Psoas muscle (tissue), 7 donors: ENCODE measurements at regions not wholly inside any gene's neighbourhood (a gene's known extent, or its start where the extent isn't known, plus 50 kb on each side); places are given as distances from the start of the nearest gene placed in this dataset.

Experiments
- ATAC-seq, 4 donors: fragments of 200-7000 bp; cut with Tn5 transposase; one replicate each; pipeline ENCODE4 v1.9.1; 2020; ENCODE audit warnings: moderate library complexity in 3 of 4, mild to moderate bottlenecking in 2 of 4
- DNase-seq, 2 donors: peaks; one replicate each; pipeline ENCODE4 v3.0.0-alpha.2; 2020
- H3K27ac ChIP-seq: fragments of 200-600 bp; one replicate; pipeline ENCODE4 v1.8.0; 2022
- H3K27me3 ChIP-seq, 3 donors: fragments of 200-600 bp in 1 of 3; one replicate each; pipeline versions ENCODE4 v1.6.1 to v1.8.0; 2013 to 2022; ENCODE audit warnings: low read length in 2 of 3, mild to moderate bottlenecking in 2 of 3, moderate library complexity in 1 of 3; ENCODE audit not compliant: insufficient read depth in 3 of 3
- H3K36me3 ChIP-seq, 2 donors: fragments of 200-600 bp in 1 of 2; one replicate each; pipeline versions ENCODE4 v1.6.1 to v1.8.0; 2013 to 2022; ENCODE audit warnings: low read depth in 1 of 2, mild to moderate bottlenecking in 1 of 2, moderate library complexity in 1 of 2; ENCODE audit not compliant: insufficient read depth in 1 of 2
- H3K4me1 ChIP-seq: fragments of 200-600 bp; one replicate; pipeline ENCODE4 v1.8.0; 2022
- H3K4me3 ChIP-seq: fragments of 200-600 bp; one replicate; pipeline ENCODE4 v1.8.0; 2022; ENCODE audit warnings: mild to moderate bottlenecking
- H3K9me3 ChIP-seq: fragments of 200-600 bp; one replicate; pipeline ENCODE4 v1.8.0; 2022
- WGBS, 3 donors: extraction: QIAGEN DNeasy Blood & Tissue Kit; methylation state at CpG; one replicate each; pipeline versions ENCODE4 v1.1.6 to v1.1.7; 2013; 5-methylcytosine and 5-hydroxymethylcytosine counted together
- intact Hi-C, 2 donors: fragments of 100-400 bp; cut with DNase I; formaldehyde crosslinking; loops; one replicate each; pipeline versions ENCODE4 v1.11.0 to v1.14.2; 2022
- TF ChIP-seq, protein P1 (sequence below): fragments of 200-600 bp; IDR thresholded peaks from one replicate; pipeline ENCODE4 v1.8.0; 2022; ENCODE audit warnings: antibody characterized with exemption
- donor health status: healthy with polysubstance abuse.
- donor health status: DM: no; HTN: no; CAD: no; lungs with moderate emphysema.
- donor health status: Bipolar disorder and iron deficiency.
- donor health status: healthy.
- donor health status: DM: yes; HTN: yes; CAD: no.
- donor health status: DM: no; HTN: no; CAD: no.
- donor health status: DM: yes; HTN: yes; CAD: no.

DNA sequence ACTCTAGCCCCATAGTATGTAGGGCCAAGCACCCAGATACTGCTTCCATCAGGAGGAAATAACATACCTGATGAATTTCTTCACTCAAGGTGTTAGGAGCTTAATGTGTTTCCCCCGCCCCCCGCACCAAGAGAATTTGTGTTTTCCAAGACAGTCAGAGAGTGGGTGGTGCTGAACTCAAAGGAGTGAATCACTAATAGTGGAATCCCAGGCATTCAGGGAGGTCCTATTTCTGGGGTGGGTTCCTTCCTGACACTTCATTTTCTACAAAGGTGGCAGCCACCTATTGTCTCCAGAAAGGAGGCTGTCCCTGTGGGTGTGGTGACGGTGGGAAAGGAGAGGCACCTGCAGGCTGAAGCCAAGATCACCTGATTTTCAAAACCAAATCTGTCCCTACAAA lies 50.8 kb upstream of the ELF5 start:
- H3K27me3 ChIP-seq = peaks cover 0 to 8% (median 0%) of the 10 kb centered on the region in 3 donors
- TF ChIP-seq, protein P1, sequence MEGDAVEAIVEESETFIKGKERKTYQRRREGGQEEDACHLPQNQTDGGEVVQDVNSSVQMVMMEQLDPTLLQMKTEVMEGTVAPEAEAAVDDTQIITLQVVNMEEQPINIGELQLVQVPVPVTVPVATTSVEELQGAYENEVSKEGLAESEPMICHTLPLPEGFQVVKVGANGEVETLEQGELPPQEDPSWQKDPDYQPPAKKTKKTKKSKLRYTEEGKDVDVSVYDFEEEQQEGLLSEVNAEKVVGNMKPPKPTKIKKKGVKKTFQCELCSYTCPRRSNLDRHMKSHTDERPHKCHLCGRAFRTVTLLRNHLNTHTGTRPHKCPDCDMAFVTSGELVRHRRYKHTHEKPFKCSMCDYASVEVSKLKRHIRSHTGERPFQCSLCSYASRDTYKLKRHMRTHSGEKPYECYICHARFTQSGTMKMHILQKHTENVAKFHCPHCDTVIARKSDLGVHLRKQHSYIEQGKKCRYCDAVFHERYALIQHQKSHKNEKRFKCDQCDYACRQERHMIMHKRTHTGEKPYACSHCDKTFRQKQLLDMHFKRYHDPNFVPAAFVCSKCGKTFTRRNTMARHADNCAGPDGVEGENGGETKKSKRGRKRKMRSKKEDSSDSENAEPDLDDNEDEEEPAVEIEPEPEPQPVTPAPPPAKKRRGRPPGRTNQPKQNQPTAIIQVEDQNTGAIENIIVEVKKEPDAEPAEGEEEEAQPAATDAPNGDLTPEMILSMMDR = no peak
- no peak overlapping the region for H3K27ac ChIP-seq
- H3K36me3 ChIP-seq = no peaks in the 10 kb centered on the region
- ATAC-seq (no peak), DNase-seq (no peak)
- no peaks in the 10 kb centered on the region for H3K9me3 ChIP-seq
- no peak overlapping the region for H3K4me3 ChIP-seq
- intact Hi-C loops = no loop called here
- no peaks in the 10 kb centered on the region for H3K4me1 ChIP-seq
- WGBS, 3 donors = 86 to 92% (median 89%) methylated on average over 3 of the region's 3 CpGs

DNA sequence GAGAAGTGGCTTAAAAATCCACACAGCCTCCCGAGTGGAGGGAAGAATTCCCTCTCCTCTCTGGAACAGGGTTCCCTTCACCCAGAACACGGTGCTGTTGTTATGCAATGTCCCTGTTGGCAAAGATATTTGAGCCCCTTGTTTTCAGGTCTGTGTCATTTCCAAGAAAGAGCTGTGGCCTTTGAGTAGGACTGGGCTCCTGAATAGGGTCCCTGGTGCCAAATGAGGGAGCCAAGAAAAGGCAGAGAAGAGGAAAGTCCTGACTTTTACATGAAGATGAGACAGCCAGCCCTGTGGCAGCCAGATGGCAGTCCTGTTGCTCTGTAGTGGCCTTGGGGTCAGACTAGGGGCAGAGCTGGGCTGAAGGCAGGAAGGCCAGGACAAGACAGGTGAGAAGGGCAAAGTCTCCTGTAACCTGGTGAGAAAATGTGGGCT lies 51.2 kb upstream of the ELF5 start:
- Histone ChIP-seq H3K27me3 (peaks cover 0 to 8% (median 0%) of the 10 kb centered on the region in 3 donors), H3K4me3 (no peak overlapping the region), H3K9me3 (no peaks in the 10 kb centered on the region), H3K36me3 (no peaks in the 10 kb centered on the region), H3K27ac (no peak overlapping the region), H3K4me1 (no peaks in the 10 kb centered on the region)
- TF ChIP-seq, protein P1 = no peak
- WGBS, 3 donors = 12 to 23% (median 21%) methylated on average over 2 of the region's 2 CpGs
- peak in 3 of 4 donors; percentile 35 to 49 (median 43) for ATAC-seq
- intact Hi-C loops = no loop called here
- peak; percentile 34 to 55 for DNase-seq

GRCh38 chr11:34565417-34566207 lies 52.0 kb upstream of the ELF5 start:
- no peak for ATAC-seq
- Histone ChIP-seq H3K4me3 (no peak overlapping the region), H3K9me3 (no peaks in the 10 kb centered on the region), H3K36me3 (no peaks in the 10 kb centered on the region), H3K27ac (no peak overlapping the region), H3K4me1 (no peaks in the 10 kb centered on the region), H3K27me3 (peaks cover 0 to 6% (median 0%) of the 10 kb centered on the region in 3 donors)
- 65 to 75% (median 65%) methylated on average over 2 of the region's 2 CpGs for whole genome bisulfite sequencing, 3 donors
- intact Hi-C loops = no loop called here
- no peak for DNase-seq
- TF ChIP-seq, protein P1 = no peak

- Histone ChIP-seq H3K9me3 (no peaks in the 10 kb centered on the region), H3K4me1 (no peaks in the 10 kb centered on the region), H3K27ac (no peak overlapping the region), H3K27me3 (no peaks in the 10 kb centered on the region), H3K36me3 (no peaks in the 10 kb centered on the region), H3K4me3 (no peak overlapping the region)
- intact Hi-C loops = no loop called here
- TF ChIP-seq, protein P1 = no peak
- ATAC-seq = no peak
- no peak for DNase-seq
- WGBS, 3 donors = 70 to 77% (median 71%) methylated on average over 3 of the region's 3 CpGs
These were observed 52.6 kb upstream of the ELF5 start for GRCh38 chr11:34566208-34566551.

DNA sequence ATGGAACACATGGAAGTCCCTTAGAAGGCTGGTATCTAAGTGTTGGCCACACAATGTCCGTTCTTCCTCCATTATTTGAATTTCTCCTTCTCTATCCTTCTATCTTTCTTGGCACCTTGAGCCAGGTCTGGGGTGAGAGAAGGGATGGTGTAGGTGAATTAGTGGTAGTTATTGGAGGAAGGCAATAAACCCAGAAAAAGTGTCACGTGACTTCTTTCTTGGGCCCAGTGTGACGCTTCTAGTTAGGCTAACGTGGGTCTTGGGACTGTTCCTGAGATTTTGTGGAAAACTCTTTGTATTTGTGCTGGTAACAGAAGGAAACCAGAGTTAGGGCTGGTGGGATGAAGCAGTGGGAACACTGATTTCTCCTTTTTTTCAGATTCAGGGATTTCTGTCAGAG lies 53.1 kb upstream of the ELF5 start:
- no peak for DNase-seq
- Histone ChIP-seq H3K36me3 (no peaks in the 10 kb centered on the region), H3K27me3 (no peaks in the 10 kb centered on the region), H3K27ac (no peak overlapping the region), H3K4me1 (no peaks in the 10 kb centered on the region), H3K4me3 (no peak overlapping the region), H3K9me3 (no peaks in the 10 kb centered on the region)
- intact Hi-C loops = no loop called here
- 91 to 95% (median 93%) methylated on average over 4 of the region's 4 CpGs for WGBS, 3 donors
- no peak for ATAC-seq
- TF ChIP-seq, protein P1 = no peak
